Uterus (tissue), 3 donors: ENCODE measurements at regions not wholly inside any gene's neighbourhood (a gene's known extent, or its start where the extent isn't known, plus 50 kb on each side); places are given as distances from the start of the nearest gene placed in this dataset.

Source experiments
- DNase-seq, 2 donors: peaks; one replicate each; pipeline ENCODE4 v3.0.0-alpha.2; 2019 to 2020
- H3K27ac ChIP-seq, 2 donors: fragments of 200-600 bp; sonication (generic); 1 replicate in 1 of 2; 2 replicates in 1 of 2; pipeline ENCODE4 v1.5.1; 2016 to 2018
- H3K27me3 ChIP-seq, 2 donors: fragments of 200-600 bp; sonication (generic); one replicate each; pipeline ENCODE4 v1.5.1; 2018 to 2019; ENCODE audit warnings: control low read depth in 1 of 2
- H3K36me3 ChIP-seq, 2 donors: fragments of 200-600 bp; sonication (generic); one replicate each; pipeline ENCODE4 v1.5.1; 2019; ENCODE audit warnings: control low read depth in 1 of 2
- H3K4me1 ChIP-seq, 2 donors: fragments of 200-600 bp; sonication (generic); one replicate each; pipeline ENCODE4 v1.5.1; 2018 to 2019; ENCODE audit warnings: control low read depth in 1 of 2
- H3K4me3 ChIP-seq, 2 donors: fragments of 200-600 bp; sonication (generic); 1 replicate in 1 of 2; 2 replicates in 1 of 2; pipeline ENCODE4 v1.5.1; 2018 to 2019; ENCODE audit warnings: mild to moderate bottlenecking in 1 of 2
- H3K9me3 ChIP-seq, 2 donors: fragments of 200-600 bp; sonication (generic); one replicate each; pipeline ENCODE4 v1.5.1; 2019; ENCODE audit warnings: control low read depth in 1 of 2
- CTCF ChIP-seq, 4 experiments: fragments of 200-600 bp in 2 of 4; fragments of 450-650 bp in 2 of 4; sonication (generic) in 2 of 4; IDR thresholded peaks; one replicate each; pipeline ENCODE4 v1.5.1; 2016 to 2019; ENCODE audit warnings: antibody characterized with exemption in 4 of 4, mild to moderate bottlenecking in 2 of 4, moderate library complexity in 1 of 4
- POLR2A ChIP-seq, 2 donors: fragments of 450-650 bp; IDR thresholded peaks; one replicate each; pipeline ENCODE4 v1.6.1; 2016; ENCODE audit warnings: antibody characterized with exemption in 2 of 2, mild to moderate bottlenecking in 1 of 2, moderate library complexity in 1 of 2
- intact Hi-C: fragments of 100-400 bp; cut with DNase I; formaldehyde crosslinking; loops from one replicate; pipeline ENCODE4 v1.15.1; 2023; ENCODE audit warnings: low total_unique reads
- donor health status: DM: yes; HTN: yes; CAD: no.

- DNase-seq, result no peak
- H3K36me3 ChIP-seq, result no peaks in the 10 kb centered on the region
- intact Hi-C loops, result no loop called here
- H3K27me3 ChIP-seq, result no peaks in the 10 kb centered on the region
- no peak overlapping the region for H3K27ac ChIP-seq
- H3K4me3 ChIP-seq, result no peak overlapping the region
- H3K9me3 ChIP-seq, result peaks cover 0 to 26% of the 10 kb centered on the region in 2 donors
- no peaks in the 10 kb centered on the region for H3K4me1 ChIP-seq
- TF ChIP-seq POLR2A (IDR thresholded peaks at IDR 0.05), result no peak
Measured at GRCh38 chr15:31852933-31853799, 177.1 kb upstream of the CHRNA7 start.

GRCh38 chr15:31856581-31856980, 173.7 kb upstream of the CHRNA7 start:
- Histone ChIP-seq H3K4me3 (no peak overlapping the region), H3K4me1 (no peaks in the 10 kb centered on the region), H3K36me3 (no peaks in the 10 kb centered on the region), H3K9me3 (peaks cover 0 to 16% of the 10 kb centered on the region in 2 donors), H3K27me3 (no peaks in the 10 kb centered on the region), H3K27ac (no peak overlapping the region)
- TF ChIP-seq CTCF (IDR thresholded peaks at IDR 0.05) (no peak), POLR2A (IDR thresholded peaks at IDR 0.05) (no peak)
- no peak for DNase-seq
- intact Hi-C loops, result no loop called here

- no peak for DNase-seq
Measured at GRCh38 chr15:31857194-31857593, 173.1 kb upstream of the CHRNA7 start.

GRCh38 chr15:31858026-31858425, 172.3 kb upstream of the CHRNA7 start:
- peaks cover 0 to 13% of the 10 kb centered on the region in 2 donors for H3K9me3 ChIP-seq
- H3K4me1 ChIP-seq, result no peaks in the 10 kb centered on the region
- TF ChIP-seq CTCF (IDR thresholded peaks at IDR 0.05) (no peak), POLR2A (IDR thresholded peaks at IDR 0.05) (no peak)
- H3K4me3 ChIP-seq, result no peak overlapping the region
- no peak overlapping the region for H3K27ac ChIP-seq
- intact Hi-C loops, result no loop called here
- no peak for DNase-seq
- no peaks in the 10 kb centered on the region for H3K36me3 ChIP-seq
- no peaks in the 10 kb centered on the region for H3K27me3 ChIP-seq

More at GRCh38 chr15:31857194-31857593, 173.1 kb upstream of the CHRNA7 start:
- intact Hi-C loops, result no loop called here
- no peak overlapping the region for H3K27ac ChIP-seq
- TF ChIP-seq POLR2A (IDR thresholded peaks at IDR 0.05) (no peak), CTCF (IDR thresholded peaks at IDR 0.05) (no peak)
- no peaks in the 10 kb centered on the region for H3K36me3 ChIP-seq
- H3K27me3 ChIP-seq, result no peaks in the 10 kb centered on the region
- H3K4me1 ChIP-seq, result no peaks in the 10 kb centered on the region
- peaks cover 0 to 13% of the 10 kb centered on the region in 2 donors for H3K9me3 ChIP-seq
- no peak overlapping the region for H3K4me3 ChIP-seq

GRCh38 chr15:31866248-31866647, 164.1 kb upstream of the CHRNA7 start:
- H3K36me3 ChIP-seq, result no peaks in the 10 kb centered on the region
- no peak overlapping the region for H3K27ac ChIP-seq
- H3K27me3 ChIP-seq, result no peaks in the 10 kb centered on the region
- no peak for DNase-seq
- TF ChIP-seq POLR2A (IDR thresholded peaks at IDR 0.05), result no peak
- no peak for TF ChIP-seq CTCF (IDR thresholded peaks at IDR 0.05)
- no peaks in the 10 kb centered on the region for H3K4me1 ChIP-seq
- no peak overlapping the region for H3K4me3 ChIP-seq
- intact Hi-C loops, result no loop called here
- no peaks in the 10 kb centered on the region for H3K9me3 ChIP-seq
